KOPT-K1 (cell line): ENCODE measurements at regions not wholly inside any gene's neighbourhood (a gene's known extent, or its start where the extent isn't known, plus 50 kb on each side); places are given as distances from the start of the nearest gene placed in this dataset.

Experiments
- H3K27ac ChIP-seq: fragments of 200-600 bp; sonication (generic); 2 replicates; pipeline ENCODE4 v1.5.1; 2016; ENCODE audit warnings: antibody characterized with exemption, mild to moderate bottlenecking, low read depth, low read length; ENCODE audit not compliant: poor library complexity, severe bottlenecking
- H3K36me3 ChIP-seq: fragments of 200-600 bp; sonication (generic); 2 replicates; pipeline ENCODE4 v1.5.1; 2017; ENCODE audit warnings: antibody characterized with exemption, mild to moderate bottlenecking, low read length, moderate library complexity; ENCODE audit not compliant: insufficient read depth
- H3K9me3 ChIP-seq: fragments of 200-600 bp; sonication (generic); 2 replicates; pipeline ENCODE4 v1.5.1; 2017; ENCODE audit warnings: antibody characterized with exemption, low read length, mild to moderate bottlenecking; ENCODE audit not compliant: insufficient read depth, poor library complexity, severe bottlenecking

DNA sequence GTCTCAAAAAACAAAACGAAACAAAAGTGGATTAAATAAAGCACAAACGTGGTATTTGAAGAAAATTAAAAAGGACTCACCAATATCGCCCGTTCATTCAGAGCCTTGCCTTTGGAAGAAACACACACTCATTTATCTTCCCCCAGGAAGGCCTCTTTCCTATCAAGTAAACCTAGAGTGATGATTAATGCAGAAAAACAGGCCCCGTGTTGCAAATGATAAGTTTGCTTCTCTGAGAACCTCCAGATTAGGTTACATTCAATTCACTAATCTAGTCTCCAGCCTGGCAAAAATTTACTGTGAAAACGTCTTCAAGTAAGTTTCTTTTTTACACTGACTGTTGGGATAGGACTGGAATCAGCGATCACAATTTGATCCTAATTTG is 78.0 kb upstream of the C1GALT1 start:
- peaks cover 17% of the 10 kb centered on the region for H3K9me3 ChIP-seq
- H3K27ac ChIP-seq, result peak overlapping the region; percentile 1
- no peaks in the 10 kb centered on the region for H3K36me3 ChIP-seq

DNA sequence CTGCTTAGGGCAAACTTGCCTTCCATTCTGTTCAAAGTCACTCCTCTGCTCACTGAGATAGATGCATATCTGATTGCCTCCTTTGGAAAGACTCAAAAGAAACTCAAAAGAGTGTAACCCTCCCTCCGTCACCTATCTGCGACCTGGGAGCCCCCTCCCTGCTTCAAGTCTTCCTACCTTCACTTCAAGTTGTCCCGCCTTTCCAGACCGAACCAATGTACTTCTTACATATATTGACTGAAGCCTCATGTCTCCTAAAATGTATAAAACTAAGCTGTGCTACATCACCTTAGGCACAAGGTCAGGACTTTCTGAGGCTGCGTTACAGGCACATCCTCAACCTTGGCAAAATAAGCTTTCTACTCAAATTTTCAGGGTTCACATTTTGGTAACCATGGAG is 77.4 kb upstream of the C1GALT1 start:
- Histone ChIP-seq H3K27ac (peak overlapping the region; percentile 51), H3K9me3 (peaks cover 19% of the 10 kb centered on the region), H3K36me3 (no peaks in the 10 kb centered on the region)

DNA sequence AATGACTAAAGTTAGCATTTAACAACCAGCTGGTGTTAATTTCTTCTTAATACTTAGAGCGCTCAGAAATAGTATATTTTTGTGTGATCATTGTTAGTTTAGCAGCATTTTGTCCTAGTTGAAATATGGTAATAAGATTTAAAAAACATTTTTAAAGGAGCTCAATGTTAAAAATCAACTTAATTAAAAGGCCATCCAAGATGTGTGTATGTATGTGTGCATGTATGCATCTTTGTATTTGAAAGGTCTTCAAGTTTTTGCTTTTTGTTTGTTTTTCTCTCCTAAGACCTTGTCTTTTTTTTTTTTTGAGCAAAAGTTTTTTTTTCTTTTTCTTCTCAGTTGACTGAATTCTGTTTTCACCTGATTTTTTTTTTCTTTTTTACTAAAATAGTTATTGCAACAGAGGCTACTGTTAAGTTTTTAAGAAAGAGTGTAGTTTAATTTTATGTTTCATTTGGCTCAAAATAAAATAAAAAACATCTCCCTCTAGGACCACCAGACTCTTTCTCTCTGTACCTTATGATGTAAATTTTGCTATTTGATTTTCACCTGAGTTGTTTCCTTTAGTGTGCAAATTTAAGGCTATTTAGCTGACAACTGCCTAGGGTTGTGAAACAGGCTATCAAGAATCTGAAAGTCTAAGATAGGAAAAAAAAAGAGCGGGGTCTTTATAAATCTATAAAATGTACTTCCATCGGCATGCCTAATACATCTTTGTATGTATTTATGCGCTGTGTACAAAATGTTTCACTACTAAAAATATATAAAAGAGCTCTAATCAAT is 76.4 kb upstream of the C1GALT1 start:
- Histone ChIP-seq H3K27ac (peak overlapping the region; percentile 51), H3K36me3 (no peaks in the 10 kb centered on the region), H3K9me3 (peaks cover 19% of the 10 kb centered on the region)

DNA sequence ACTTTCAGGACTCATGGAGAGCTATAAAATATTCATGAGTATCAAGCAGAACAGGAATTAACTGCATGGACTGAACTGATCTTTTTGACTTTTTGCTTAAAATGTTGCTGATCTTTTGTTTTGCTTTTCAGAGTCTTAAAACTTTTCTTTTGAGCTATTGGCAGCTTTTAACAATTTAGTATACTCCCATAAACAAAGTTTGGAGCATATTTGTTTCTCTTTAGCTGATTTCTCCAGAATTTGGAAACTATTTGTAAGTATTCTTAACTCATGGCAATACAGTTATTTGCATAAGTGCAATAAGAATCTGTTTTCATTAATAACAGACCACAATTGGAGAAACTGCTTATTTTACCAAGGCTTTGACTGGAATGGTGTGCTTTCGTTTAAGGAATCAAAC is 73.4 kb upstream of the C1GALT1 start:
- no peak overlapping the region for H3K27ac ChIP-seq
- H3K9me3 ChIP-seq, result peaks cover 19% of the 10 kb centered on the region
- H3K36me3 ChIP-seq, result no peaks in the 10 kb centered on the region

DNA sequence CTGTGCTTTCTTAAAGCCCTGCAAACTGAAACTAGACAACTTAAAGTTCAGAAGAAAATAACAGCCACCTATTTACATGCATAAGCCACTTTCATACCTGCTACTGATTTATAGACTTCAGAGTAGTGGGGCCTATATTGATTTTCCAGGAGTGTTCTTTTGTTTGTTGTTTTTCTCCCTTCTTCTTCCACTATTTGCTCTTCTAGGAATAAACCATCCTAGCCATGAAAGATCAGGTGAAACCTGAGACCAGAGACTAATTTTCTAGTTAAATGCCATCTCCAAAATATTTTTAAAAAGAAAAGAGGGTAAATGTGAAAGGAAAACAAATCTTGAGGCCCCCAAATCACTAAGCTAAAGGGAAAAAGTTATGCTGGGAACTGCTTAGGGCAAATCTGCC is 72.4 kb upstream of the C1GALT1 start:
- H3K27ac ChIP-seq, result no peak overlapping the region
- H3K9me3 ChIP-seq, result peaks cover 19% of the 10 kb centered on the region
- no peaks in the 10 kb centered on the region for H3K36me3 ChIP-seq

DNA sequence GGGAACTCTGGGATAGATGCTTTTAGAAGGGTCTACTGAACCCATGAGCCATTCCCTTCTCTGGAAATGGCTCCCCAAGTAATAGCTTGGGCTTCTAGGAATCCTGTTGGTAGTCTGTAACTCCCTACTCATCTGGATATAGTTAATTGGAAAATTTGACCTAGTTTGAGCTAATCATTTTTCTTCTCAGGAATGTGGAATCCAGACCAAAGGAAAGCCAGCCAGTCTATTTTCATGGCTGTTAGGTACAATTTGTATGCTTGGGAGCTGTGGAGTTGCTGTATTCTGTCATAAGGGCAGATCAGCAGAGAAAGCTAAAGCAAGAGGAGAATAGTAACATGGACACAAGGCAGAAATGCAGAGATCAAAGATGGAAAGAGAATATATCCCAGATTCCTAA is 71.6 kb upstream of the C1GALT1 start:
- no peak overlapping the region for H3K27ac ChIP-seq

DNA sequence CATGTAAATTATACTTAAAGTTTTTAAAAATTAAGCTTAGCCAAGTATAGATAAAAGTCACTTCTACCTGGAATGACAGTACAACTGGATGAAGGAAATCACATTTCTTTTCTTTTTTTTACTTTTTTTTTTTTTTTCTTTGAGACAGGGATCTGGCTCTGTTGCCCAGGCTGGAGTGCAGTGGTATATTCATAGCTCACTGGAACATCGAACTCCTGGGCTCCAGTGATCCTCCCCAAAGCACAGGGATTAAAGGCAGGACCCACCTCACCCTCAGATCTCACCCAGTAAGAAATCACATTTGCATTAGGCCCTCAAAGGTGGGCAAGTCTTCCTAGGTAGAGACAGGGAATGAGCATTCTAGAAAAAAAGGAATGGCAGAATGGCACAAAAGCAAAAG is 69.5 kb upstream of the C1GALT1 start:
- H3K9me3 ChIP-seq, result peaks cover 16% of the 10 kb centered on the region
- no peaks in the 10 kb centered on the region for H3K36me3 ChIP-seq
- H3K27ac ChIP-seq, result no peak overlapping the region

More for the DNA sequence above, 71.6 kb upstream of the C1GALT1 start:
- Histone ChIP-seq H3K9me3 (peaks cover 19% of the 10 kb centered on the region), H3K36me3 (no peaks in the 10 kb centered on the region)

DNA sequence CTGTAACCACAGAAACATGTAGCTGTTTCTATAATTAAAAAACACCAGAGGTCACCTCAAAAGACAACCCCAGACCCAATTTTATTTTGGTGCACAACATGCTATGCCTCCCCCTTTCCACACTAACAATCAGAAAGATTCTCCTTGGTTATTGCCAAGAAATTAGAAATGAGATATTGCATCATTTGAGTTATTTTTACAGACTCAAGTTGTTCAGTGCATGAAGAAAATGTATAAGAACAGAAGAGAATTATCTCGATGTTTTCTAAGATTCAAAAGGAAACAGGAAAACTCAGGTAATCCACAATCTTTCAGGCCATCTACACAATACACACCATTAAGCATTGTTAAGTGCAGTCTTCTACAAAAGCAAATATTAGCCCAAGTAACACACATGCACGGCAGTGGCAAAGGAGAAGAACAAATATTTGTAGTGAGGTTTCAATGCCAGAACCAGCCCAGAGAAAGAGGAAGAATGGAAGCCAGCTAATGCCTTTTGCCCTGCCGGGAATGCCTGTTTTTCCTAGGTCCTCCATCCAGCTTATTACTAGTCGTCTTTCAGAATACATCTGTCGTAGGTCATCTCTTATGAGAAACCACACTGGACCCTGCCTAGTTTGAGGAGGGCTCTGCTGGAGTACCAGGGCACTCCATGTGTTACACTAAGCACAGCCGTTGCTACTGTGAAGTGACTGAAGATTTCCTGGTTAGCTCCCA is 67.6 kb upstream of the C1GALT1 start:
- no peak overlapping the region for H3K27ac ChIP-seq
- H3K36me3 ChIP-seq, result no peaks in the 10 kb centered on the region
- H3K9me3 ChIP-seq, result no peaks in the 10 kb centered on the region

DNA sequence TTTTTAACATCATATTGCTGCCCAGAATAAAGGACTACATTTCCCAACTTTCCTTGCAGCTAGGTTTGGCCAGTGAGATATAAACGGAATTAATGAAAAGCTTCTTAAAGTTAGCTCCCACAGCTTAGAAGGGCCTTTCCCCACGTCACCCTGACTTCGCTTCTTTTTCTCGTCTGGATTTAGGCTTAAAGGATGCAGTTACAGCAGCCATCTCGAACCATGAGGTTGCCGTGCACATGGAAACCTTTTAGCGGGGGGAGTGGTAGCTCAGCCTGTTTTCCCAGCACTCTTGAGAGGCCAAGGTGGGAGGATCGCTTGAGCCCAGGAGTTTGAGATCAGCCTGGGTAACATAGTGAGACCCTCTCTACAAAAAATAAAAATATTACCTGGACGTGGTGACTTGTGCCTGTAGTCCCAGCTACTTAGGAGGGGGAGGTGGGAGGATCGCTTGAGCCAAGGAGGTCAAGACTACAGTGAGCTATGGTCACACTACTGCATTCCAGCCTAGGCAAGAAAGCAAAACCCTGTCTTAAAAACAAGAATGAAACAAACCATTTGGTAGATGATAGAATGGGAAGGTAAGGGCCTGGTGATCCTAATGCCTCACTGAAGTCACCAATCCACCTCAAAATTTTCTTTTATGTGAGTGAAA is 64.3 kb upstream of the C1GALT1 start:
- no peaks in the 10 kb centered on the region for H3K9me3 ChIP-seq
- no peak overlapping the region for H3K27ac ChIP-seq
- no peaks in the 10 kb centered on the region for H3K36me3 ChIP-seq

DNA sequence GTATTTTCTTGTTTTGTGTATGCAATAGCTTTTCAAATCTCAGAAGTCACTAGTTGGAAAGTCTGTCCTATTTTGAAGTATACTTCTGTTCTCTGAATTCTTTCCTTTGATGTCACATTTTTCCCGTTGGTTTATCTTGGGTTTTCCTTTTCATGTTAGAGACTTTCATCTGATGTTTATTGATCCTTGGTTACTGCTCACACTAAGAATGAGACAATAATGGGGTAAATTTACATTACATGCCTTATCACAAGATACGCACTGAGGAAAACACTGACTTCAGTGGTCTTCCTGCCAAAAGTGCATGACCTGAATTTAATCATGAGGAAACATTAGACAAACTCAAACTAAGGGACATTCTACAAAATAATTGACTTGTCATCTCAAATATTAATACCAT is 63.5 kb upstream of the C1GALT1 start:
- no peaks in the 10 kb centered on the region for H3K36me3 ChIP-seq
- H3K9me3 ChIP-seq, result no peaks in the 10 kb centered on the region
- no peak overlapping the region for H3K27ac ChIP-seq

DNA sequence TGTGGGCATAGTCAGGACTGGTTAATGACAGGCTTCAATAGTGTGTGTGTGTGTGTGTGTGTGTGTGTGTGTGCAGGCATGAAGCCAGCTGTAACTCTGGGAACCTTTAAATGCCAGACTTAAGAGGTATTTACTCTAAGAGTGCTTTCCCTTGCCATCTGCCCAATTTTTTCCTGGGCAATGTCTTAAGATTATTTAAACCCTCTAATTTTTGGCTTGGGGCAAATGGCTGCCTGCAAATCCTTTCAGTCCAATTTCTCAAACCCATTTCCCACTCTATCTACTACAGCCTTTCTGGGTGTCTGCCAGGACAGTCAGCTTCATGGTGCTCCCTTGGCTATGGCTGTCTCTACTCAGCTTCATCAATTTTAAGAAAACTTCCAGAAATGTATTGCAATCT is 62.6 kb upstream of the C1GALT1 start:
- Histone ChIP-seq H3K36me3 (no peaks in the 10 kb centered on the region), H3K9me3 (no peaks in the 10 kb centered on the region), H3K27ac (no peak overlapping the region)

DNA sequence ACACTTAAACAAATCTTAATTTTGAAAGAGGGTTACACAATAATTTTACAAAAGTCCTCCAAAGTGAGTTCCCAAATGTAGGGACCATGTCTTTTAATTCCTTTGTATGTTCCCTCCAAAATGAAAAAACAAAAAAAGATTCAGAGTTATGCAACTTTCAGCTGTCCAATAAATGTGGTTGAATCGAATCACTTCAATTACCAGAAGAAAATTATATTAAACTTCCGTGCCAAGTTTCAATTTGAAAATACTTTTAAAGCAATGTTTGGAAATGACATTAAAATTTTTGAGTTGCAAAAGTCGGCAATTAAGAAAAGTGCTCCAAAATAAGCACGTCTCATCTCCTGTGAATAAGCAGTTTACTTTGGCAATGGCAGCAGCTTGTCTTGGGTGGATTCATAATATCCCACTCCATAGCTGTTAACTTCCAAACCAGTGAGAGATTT is 60.3 kb upstream of the C1GALT1 start:
- Histone ChIP-seq H3K9me3 (no peaks in the 10 kb centered on the region), H3K36me3 (no peaks in the 10 kb centered on the region), H3K27ac (no peak overlapping the region)

DNA sequence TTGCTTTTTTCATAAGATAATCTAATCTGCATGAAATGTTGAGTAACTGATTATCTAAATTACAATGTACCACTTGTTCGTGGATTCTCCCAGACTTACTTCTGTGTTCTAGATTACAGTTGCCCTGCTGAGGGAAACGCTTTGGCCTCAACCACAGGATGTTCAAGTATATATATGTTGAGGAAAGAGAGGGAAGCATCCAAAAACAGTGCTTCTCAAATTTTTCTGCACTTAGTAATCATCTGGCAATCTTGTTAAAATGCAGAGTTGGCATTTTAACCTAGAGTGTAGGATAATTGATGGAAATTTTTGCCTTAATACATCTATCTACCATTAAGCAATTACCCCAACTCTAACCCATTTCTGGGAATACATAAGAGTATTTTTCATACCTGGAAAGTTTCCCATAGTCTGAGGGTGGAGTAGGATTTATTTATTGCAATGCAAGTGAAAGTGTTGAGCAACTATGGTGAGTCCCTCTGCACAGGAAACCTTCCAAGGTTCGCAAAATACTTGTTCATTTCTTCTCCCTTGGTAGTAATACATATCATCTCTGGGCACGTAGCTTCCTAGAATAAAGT is 59.6 kb upstream of the C1GALT1 start:
- no peak overlapping the region for H3K27ac ChIP-seq
- no peaks in the 10 kb centered on the region for H3K9me3 ChIP-seq
- H3K36me3 ChIP-seq, result no peaks in the 10 kb centered on the region

DNA sequence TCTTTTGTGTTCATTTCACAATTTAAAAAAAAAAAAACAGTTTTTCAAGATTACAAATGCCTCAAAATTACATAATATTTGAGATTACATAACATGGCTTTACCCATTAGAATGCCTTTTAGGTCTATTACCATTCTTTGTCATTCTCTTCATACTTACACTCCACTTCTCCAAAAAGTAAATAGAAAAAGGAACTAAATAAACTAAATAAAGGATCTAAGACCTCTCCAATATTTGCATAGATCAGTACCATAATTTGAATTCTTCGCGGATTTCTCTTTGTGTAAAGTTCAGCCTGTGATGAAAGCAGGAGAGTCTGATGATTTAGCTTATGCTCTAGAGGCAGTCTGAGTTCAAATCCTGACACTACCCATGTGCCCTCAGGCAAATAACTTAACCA is 56.4 kb upstream of the C1GALT1 start:
- no peaks in the 10 kb centered on the region for H3K9me3 ChIP-seq
- no peak overlapping the region for H3K27ac ChIP-seq
- no peaks in the 10 kb centered on the region for H3K36me3 ChIP-seq

DNA sequence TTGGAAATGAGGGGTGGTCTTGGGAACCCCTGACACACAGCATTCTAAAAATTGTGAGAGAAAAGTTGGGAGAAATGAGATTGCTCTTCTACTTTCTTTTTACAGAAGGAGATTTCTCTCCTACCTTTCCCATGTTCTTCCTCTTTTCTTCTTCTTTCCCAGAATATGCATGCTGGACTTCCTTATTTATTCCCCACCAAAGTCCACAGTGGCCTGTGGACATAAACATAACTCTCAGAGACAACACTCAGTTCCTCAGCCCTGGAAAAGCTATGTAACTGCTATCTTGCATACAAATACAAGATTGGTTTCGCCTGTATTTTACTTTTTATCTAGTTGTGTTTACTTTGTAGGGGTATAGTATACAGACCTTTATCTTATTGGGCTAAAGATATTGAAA is 54.6 kb upstream of the C1GALT1 start:
- Histone ChIP-seq H3K9me3 (no peaks in the 10 kb centered on the region), H3K27ac (no peak overlapping the region), H3K36me3 (no peaks in the 10 kb centered on the region)
